ENCODE measurements at regions not wholly inside any gene's neighbourhood (a gene's known extent, or its start where the extent isn't known, plus 50 kb on each side); places are given as distances from the start of the nearest gene placed in this dataset.

- TF ChIP-seq GATA2 (IDR thresholded peaks at IDR 0.05; ENCODE audit: low read depth, low read length) = no peak
- no peak for TF ChIP-seq GATA3 (IDR thresholded peaks at IDR 0.05; ENCODE audit: low read depth, low read length)
Observed at GRCh38 chr9:1300941-1301340, 250.8 kb downstream of the DMRT2 start.
